ENCODE measurements at regions not wholly inside any gene's neighbourhood (a gene's known extent, or its start where the extent isn't known, plus 50 kb on each side); places are given as distances from the start of the nearest gene placed in this dataset.
"Not testable (repeated sequence)": the region's sequence is repeated elsewhere in the genome, so short reads cannot be mapped to it uniquely, and the experiment has no call there.

DNA sequence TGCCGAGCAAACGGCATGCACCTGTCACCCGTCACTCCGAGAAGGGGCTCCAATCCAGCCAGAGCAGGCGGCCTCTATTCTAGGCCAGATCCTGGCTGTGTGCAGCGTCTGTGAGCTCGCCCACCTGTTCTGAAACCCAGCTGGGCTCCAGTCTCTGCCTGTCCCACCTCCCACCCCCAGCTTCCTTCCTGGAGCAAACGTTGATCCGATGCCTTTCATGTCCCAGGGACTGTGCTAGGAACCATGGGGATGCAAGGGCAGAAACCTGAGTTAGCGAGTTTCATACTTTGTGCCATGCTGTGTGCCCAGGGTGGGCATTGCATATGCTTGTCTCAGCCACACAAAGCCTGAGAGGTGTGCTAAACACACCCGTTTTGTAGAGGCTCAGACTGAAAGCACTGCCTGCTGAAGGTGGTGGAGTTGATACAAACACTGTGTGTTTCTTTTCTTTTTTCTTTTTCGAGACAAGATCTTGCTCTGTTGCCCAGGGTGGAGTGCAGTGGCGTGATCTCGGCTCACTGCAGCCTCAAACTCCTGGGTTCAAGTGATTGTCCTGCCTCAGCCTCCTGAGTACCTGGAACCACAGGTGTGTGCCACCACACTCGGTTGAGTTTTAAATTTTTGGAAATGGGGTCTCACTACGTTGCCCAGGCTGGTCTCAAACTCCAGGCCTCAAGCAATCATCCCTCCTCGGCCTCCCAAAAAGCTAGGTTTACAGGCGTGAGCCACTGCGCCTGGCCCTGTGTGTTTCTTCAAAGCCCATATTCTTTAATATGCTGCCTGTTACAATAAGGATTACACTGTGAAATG lies 84.1 kb upstream of the MED13L start:
- DNase-seq (ENCODE audit: low spot score), result peak; percentile 92

DNA sequence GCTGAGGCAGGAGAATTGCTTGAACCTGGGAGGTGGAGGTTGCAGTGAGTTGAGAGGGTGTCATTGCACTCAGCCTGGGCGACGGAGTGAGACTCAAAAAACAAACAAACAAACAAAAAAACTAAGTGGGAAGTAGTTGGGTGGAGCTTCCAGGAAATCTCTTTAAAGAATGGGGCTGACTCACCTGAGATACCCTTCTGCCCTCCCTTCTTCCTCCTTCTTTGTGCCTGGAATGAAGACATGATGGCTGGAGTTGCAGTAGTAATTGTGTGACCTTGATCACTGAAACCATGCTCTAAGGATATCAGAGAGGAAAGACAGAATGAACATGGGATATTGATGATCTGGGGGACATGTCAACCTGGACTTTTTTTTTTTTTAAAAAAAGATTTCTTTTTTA lies 87.6 kb upstream of the MED13L start:
- no peak for DNase-seq (ENCODE audit: low spot score)

DNA sequence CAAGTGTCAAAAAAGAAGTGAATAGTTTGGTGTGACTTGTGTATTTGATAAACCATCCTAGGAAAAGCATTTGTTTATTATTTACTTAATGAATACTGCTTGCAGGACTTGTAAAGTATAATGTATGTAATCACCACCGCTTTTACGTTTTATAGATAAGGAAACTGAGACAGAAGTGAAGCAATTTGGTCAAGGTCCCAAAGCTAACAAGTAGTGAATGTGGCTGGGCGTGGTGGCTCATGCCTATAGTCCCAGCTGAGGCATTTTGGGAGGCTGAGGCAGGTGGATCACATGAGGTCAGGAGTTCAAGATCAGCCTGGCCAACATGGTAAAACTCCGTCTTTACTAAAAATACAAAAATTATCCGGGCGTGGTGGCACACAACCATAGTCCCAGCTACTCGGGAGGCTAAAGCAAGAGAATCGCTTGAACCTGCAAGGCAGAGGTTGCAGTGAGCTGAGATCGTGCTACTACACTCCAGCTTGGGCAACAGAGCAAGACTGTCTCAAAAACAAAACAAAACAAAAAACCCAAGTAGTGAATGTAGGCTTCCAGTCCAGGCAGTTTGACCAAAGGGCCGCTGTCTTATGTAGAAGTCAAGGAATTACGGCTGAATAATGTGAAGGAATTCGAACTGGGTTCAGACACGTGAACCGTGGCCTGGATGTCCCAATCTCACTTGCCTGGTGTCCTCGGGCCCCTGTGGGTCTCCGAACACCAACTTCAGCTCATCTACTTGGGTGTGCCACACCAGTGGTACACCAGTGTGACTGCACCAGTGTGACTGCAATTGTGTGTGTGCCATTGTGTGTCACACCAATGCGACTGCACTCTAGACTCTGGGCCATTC lies 88.3 kb upstream of the MED13L start:
- DNase-seq (ENCODE audit: low spot score), result no peak

DNA sequence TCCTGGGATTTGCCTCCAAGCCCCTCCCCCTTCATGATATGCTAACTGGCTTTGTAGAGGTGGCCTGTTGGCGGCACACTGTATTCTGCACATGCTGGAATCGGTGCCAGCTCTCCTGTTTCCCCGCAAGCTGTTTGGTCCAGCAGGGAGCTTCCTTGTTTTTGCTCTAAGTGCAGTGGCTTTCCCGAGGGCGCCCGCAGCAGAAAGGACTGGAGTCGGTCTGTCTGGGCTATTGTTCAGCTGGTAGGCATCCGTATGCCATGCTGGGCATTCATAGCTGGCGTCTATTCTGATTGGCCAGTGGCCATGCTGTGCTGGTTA lies 88.9 kb upstream of the MED13L start:
- peak; percentile 95 for DNase-seq (ENCODE audit: low spot score)

GRCh38 chr12:116366824-116367223 lies 89.3 kb upstream of the MED13L start:
- no peak for DNase-seq (ENCODE audit: low spot score)

GRCh38 chr12:116368196-116369194 lies 91.0 kb upstream of the MED13L start:
- no peak for DNase-seq (ENCODE audit: low spot score)

DNA sequence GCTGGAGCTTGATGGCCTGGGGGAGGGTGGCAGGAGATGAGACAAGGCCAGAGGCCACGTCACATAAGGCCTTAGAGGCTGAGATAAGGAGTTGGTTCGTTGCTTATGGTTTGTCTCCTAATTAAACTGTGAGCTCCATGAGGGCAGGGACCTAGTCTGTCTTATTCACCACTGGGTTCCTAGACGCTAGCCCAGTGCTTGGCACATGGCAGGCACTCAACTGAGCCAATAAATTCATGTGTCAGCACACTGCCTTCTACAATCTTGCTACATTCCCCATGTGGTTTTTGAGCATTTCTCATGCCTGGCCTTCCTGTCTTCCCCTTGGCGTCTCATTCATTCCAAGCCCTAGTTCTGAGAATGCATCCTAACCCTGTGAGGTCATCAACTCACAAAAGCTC lies 92.5 kb upstream of the MED13L start:
- no peak for DNase-seq (ENCODE audit: low spot score)

- no peak for DNase-seq (ENCODE audit: low spot score)
Measured at GRCh38 chr12:116370886-116371580, 93.5 kb upstream of the MED13L start.

DNA sequence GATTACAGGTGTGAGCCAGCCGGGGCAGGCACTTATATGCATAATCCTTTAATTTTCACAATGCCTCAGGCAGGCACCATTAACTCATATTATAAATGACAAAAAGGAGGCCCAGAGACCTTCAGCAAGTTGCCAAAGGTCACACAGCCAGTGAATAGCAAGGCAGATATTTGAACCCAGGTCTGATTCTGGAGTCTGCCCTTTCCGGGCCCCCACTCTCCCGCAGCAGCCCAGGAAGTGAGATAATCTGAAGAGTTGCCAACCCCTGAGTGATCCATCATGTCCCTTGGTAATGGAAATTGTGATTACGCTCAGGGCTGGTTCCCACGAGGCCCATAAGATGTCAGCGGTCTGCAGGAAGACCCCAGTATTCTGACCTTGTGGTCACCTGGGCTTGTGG lies 95.3 kb upstream of the MED13L start:
- no peak for DNase-seq (ENCODE audit: low spot score)

- no peak for DNase-seq (ENCODE audit: low spot score)
Measured at GRCh38 chr12:116373572-116374206, 96.2 kb upstream of the MED13L start.

- DNase-seq (ENCODE audit: low spot score), result no peak
Measured at GRCh38 chr12:116374207-116374606, 96.7 kb upstream of the MED13L start.

GRCh38 chr12:116375278-116375842 lies 97.9 kb upstream of the MED13L start:
- DNase-seq (ENCODE audit: low spot score), result no peak

GRCh38 chr12:116376354-116377193 lies 99.1 kb upstream of the MED13L start:
- no peak for DNase-seq (ENCODE audit: low spot score)

DNA sequence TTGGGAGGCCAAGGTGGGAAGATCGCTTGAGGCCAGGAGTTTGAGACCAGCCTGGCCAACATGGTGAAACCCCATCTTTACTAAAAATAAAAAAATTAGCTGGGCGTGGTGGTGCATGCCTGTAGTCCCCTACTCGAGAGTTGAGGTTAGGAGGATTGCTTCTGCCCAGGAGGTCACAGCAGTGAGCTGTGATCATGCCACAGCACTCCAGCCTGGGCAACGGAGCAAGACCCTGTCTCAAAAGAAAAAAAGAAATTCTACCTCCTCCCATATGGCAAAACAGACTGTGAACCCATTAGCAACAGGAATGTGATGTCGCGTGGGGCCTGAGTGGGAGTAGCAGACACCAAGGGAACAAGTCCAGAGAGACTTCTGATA lies 99.7 kb upstream of the MED13L start:
- DNase-seq (ENCODE audit: low spot score), result not testable (repeated sequence)

DNA sequence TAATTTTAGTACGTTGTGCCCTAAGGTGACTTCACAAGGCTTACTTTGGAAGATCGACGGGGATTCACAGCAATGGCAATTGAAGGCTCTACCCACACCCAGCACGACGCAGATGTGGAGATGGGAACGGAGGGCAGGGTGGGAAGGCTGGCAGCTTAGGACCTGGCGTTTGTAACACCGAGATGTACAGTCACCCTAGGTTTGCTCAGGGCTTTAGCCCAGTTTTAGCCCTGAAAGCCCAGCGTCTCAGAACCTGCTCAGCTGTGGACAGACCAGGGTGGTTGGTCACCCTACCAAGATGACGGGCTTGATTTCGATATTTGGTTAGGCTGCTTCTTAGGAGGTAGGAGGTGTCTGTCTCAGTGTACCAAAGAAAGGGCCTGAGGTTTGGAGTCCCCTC lies 100.5 kb upstream of the MED13L start:
- DNase-seq (ENCODE audit: low spot score), result no peak

GRCh38 chr12:116380108-116380507 lies 102.6 kb upstream of the MED13L start:
- DNase-seq (ENCODE audit: low spot score), result no peak

DNA sequence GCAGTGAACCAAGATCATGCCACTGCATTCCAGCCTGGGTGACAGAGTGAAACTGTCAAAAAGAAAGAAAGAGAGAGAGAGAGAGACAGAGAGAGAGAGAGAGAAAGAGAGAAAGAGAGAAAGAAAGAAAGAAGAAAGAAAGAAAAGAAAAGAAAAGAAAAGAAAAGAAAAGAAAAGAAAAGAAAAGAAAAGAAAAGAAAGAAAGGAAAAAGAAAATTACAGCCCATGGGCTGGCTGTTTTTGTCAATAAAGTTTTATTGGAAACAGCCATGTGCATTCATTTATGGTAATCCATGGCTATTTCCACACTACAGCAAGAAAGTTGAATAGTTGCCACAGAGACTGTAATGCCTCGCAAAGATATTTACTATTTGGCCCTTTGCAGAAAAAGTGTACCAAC lies 103.2 kb upstream of the MED13L start:
- DNase-seq (ENCODE audit: low spot score), result not testable (repeated sequence)

DNA sequence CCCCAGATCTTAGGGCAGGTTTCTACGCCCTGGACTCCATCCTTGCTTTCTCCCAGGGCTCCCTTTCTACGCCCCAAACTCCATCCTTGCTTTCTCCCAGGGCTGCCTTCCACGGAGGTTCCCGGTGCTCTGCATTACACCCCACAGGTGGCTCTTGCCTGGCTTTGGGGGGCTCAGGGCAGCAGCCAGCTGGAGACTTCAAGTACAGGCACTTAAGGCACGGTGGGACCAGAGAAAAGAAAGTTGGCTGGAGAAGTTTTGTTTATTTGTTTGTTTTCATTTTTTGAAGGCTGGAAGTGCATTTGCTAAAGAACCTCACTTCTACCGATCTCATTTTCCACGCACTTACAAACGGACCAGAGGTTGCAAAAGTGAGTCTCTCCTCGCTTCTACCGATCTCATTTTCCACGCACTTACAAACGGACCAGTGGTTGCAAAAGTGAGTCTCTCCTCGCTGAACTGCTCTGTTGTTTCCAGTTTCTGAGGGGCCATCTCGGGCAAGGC lies 103.8 kb upstream of the MED13L start:
- DNase-seq (ENCODE audit: low spot score), result no peak
